Esophagus squamous epithelium (tissue), 5 donors: ENCODE measurements at regions not wholly inside any gene's neighbourhood (a gene's known extent, or its start where the extent isn't known, plus 50 kb on each side); places are given as distances from the start of the nearest gene placed in this dataset.

ENCODE experiments used
- DNase-seq: peaks from one replicate; lab custom pipeline; 2025; lab: John Stamatoyannopoulos, UW
- H3K27ac ChIP-seq, 4 donors: fragments of 200-600 bp; sonication (generic); one replicate each; pipeline ENCODE4 v1.5.1; 2016 to 2019; ENCODE audit warnings: mild to moderate bottlenecking in 1 of 4
- H3K27me3 ChIP-seq, 4 donors: fragments of 200-600 bp; sonication (generic); 1 replicate in 3 of 4; 2 replicates in 1 of 4; pipeline versions ENCODE4 v1.5.1 to v1.6.0; 2017 to 2021; ENCODE audit warnings: antibody characterized with exemption in 1 of 4
- H3K36me3 ChIP-seq, 3 donors: fragments of 200-600 bp; sonication (generic); one replicate each; pipeline ENCODE4 v1.5.1; 2016 to 2019
- H3K4me1 ChIP-seq, 3 donors: fragments of 200-600 bp; sonication (generic); one replicate each; pipeline ENCODE4 v1.5.1; 2017 to 2019
- H3K4me3 ChIP-seq, 4 donors: fragments of 200-600 bp; sonication (generic); 1 replicate in 3 of 4; 2 replicates in 1 of 4; pipeline ENCODE4 v1.5.1; 2016 to 2019; ENCODE audit warnings: mild to moderate bottlenecking in 2 of 4, moderate library complexity in 1 of 4
- H3K9me3 ChIP-seq, 3 donors: fragments of 200-600 bp; sonication (generic); one replicate each; pipeline ENCODE4 v1.5.1; 2016 to 2019
- POLR2A ChIP-seq, 4 donors: fragments of 450-650 bp; IDR thresholded peaks; one replicate each; pipeline ENCODE4 v1.6.1; 2017; ENCODE audit warnings: antibody characterized with exemption in 4 of 4, mild to moderate bottlenecking in 4 of 4, moderate library complexity in 3 of 4
- WGBS, 2 donors: methylation state at CpG; one replicate each; pipeline ENCODE4 v1.1.5; 2018; 5-methylcytosine and 5-hydroxymethylcytosine counted together
- intact Hi-C: fragments of 100-400 bp; cut with DNase I; formaldehyde crosslinking; loops from one replicate; pipeline ENCODE4 v1.15.0; 2022
- TF ChIP-seq, protein P1 (sequence below), 6 experiments: fragments of 450-650 bp in 4 of 6; fragments of 200-600 bp in 2 of 6; sonication (generic) in 2 of 6; IDR thresholded peaks; one replicate each; pipeline ENCODE4 v1.5.1; 2016 to 2019; ENCODE audit warnings: antibody characterized with exemption in 6 of 6, mild to moderate bottlenecking in 4 of 6, moderate library complexity in 4 of 6
- donor health status: DM: yes; HTN: yes; CAD: no.

DNA sequence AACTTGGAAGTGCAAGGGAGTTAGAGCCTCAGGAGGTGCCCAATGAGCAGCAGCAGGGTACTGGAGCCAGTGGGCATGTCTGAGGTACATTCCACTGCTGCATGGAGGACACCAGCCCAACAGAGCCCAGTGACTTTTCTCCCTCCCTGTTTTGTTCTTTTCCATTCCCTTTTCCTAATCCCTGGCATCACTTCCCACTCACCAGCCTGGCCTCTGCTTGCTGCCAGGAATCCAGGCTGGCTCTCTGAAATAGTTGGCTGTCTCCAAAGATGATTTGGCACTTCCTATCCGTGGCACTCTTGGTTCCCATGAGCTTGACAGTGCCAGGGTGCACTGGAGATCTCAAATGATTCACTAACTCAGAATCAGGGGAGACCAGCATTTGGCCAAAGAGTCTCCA, 97.7 kb upstream of the ZPBP start:
- intact Hi-C loops, result no loop called here
- Histone ChIP-seq H3K27me3 (peaks cover 0 to 20% (median 0%) of the 10 kb centered on the region in 4 donors), H3K4me1 (no peaks in the 10 kb centered on the region), H3K4me3 (no peak overlapping the region), H3K27ac (no peak overlapping the region), H3K36me3 (no peaks in the 10 kb centered on the region), H3K9me3 (no peaks in the 10 kb centered on the region)
- TF ChIP-seq, protein P1, sequence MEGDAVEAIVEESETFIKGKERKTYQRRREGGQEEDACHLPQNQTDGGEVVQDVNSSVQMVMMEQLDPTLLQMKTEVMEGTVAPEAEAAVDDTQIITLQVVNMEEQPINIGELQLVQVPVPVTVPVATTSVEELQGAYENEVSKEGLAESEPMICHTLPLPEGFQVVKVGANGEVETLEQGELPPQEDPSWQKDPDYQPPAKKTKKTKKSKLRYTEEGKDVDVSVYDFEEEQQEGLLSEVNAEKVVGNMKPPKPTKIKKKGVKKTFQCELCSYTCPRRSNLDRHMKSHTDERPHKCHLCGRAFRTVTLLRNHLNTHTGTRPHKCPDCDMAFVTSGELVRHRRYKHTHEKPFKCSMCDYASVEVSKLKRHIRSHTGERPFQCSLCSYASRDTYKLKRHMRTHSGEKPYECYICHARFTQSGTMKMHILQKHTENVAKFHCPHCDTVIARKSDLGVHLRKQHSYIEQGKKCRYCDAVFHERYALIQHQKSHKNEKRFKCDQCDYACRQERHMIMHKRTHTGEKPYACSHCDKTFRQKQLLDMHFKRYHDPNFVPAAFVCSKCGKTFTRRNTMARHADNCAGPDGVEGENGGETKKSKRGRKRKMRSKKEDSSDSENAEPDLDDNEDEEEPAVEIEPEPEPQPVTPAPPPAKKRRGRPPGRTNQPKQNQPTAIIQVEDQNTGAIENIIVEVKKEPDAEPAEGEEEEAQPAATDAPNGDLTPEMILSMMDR (IDR thresholded peaks at IDR 0.05), result no peak
- no peak for TF ChIP-seq POLR2A (IDR thresholded peaks at IDR 0.05)
- no peak for DNase-seq
- 40 to 55% methylated on average over 1 of the region's 1 CpG for WGBS, 2 donors

GRCh38 chr7:50189371-50189770, 96.3 kb upstream of the ZPBP start:
- WGBS, 2 donors, result 47 to 51% methylated on average over 2 of the region's 2 CpGs
- Histone ChIP-seq H3K9me3 (no peaks in the 10 kb centered on the region), H3K4me3 (no peak overlapping the region), H3K27ac (no peak overlapping the region), H3K36me3 (no peaks in the 10 kb centered on the region), H3K27me3 (peaks cover 0 to 20% (median 0%) of the 10 kb centered on the region in 4 donors), H3K4me1 (no peaks in the 10 kb centered on the region)
- TF ChIP-seq, protein P1 (IDR thresholded peaks at IDR 0.05), result no peak
- no peak for TF ChIP-seq POLR2A (IDR thresholded peaks at IDR 0.05)
- no peak for DNase-seq
- intact Hi-C loops, result no loop called here

GRCh38 chr7:50185951-50186682, 93.1 kb upstream of the ZPBP start:
- DNase-seq, result no peak
- Histone ChIP-seq H3K36me3 (no peaks in the 10 kb centered on the region), H3K27ac (no peak overlapping the region), H3K9me3 (no peaks in the 10 kb centered on the region), H3K27me3 (peaks cover 0 to 2% (median 0%) of the 10 kb centered on the region in 4 donors), H3K4me1 (no peaks in the 10 kb centered on the region), H3K4me3 (no peak overlapping the region)
- TF ChIP-seq POLR2A (IDR thresholded peaks at IDR 0.05), result no peak
- TF ChIP-seq, protein P1 (IDR thresholded peaks at IDR 0.05), result no peak
- WGBS, 2 donors, result 82 to 85% methylated on average over 8 of the region's 8 CpGs
- intact Hi-C loops, result no loop called here

DNA sequence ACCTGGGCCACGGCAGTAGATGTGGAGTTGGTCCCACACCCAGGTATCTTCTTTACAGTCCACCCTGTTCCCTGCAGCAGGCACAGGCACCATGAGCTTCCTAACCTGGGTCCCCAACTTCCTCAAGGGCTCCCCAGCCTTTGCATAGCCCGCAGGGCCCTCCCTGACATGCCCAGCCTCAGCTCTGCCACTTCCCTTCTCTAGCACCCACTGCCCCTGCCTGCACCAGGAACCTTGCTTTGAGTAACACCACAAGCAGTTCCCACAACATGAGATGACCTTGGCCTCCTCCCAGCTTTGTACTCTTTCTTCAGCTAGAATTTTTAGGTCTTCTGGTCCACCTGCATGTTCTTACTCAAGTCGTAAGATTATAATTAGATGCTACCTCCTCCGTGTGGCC, 92.2 kb upstream of the ZPBP start:
- 76 to 77% methylated on average over 4 of the region's 4 CpGs for WGBS, 2 donors
- intact Hi-C loops, result no loop called here
- Histone ChIP-seq H3K4me1 (no peaks in the 10 kb centered on the region), H3K27ac (no peak overlapping the region), H3K4me3 (no peak overlapping the region), H3K36me3 (no peaks in the 10 kb centered on the region), H3K9me3 (no peaks in the 10 kb centered on the region), H3K27me3 (peaks cover 0 to 2% (median 0%) of the 10 kb centered on the region in 4 donors)
- DNase-seq, result no peak
- TF ChIP-seq POLR2A (IDR thresholded peaks at IDR 0.05), result no peak
- TF ChIP-seq, protein P1 (IDR thresholded peaks at IDR 0.05), result no peak

DNA sequence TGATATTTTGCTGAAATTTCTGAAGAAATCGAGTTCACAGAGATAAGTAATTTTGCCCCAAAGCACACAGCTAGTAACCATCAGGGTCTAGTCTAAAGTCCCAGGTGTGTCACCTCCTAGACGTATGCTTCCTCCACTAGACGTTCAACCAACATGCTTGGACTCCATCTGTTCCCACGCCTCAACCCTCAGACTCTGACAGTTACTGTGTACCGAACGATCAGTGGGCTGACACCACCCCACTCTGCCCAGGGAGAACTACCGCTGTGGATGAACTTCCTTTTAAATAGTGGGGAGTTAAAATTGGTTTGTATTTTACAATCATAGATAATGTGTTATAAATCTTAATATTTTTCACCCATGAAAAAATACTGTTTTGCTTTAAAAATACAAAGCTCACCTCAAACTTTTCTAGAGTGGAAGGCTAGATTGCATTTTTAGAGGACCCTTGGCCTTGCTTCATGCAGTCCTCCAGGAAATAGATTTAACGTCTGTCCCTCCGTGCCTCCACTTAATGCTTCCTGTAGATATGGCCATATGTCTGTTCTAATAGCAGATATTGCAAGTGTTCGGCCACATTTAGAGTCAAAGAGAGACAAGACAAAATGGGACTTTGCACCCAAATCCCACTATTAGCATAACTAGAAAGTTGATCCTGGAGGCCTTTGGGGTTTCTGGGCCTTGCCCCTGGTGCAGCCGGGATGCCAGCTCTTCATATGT, 91.4 kb upstream of the ZPBP start:
- intact Hi-C loops, result no loop called here
- 74% methylated on average over 11 of the region's 11 CpGs for WGBS, 2 donors
- H3K36me3 ChIP-seq, result no peaks in the 10 kb centered on the region
- DNase-seq, result no peak
- peaks cover 0 to 2% (median 0%) of the 10 kb centered on the region in 4 donors for H3K27me3 ChIP-seq
- no peaks in the 10 kb centered on the region for H3K4me1 ChIP-seq
- TF ChIP-seq POLR2A (IDR thresholded peaks at IDR 0.05), result no peak
- TF ChIP-seq, protein P1 (IDR thresholded peaks at IDR 0.05), result no peak
- H3K4me3 ChIP-seq, result no peak overlapping the region
- no peak overlapping the region for H3K27ac ChIP-seq
- no peaks in the 10 kb centered on the region for H3K9me3 ChIP-seq
